ENCODE measurements at regions not wholly inside any gene's neighbourhood (a gene's known extent, or its start where the extent isn't known, plus 50 kb on each side); places are given as distances from the start of the nearest gene placed in this dataset.

DNA sequence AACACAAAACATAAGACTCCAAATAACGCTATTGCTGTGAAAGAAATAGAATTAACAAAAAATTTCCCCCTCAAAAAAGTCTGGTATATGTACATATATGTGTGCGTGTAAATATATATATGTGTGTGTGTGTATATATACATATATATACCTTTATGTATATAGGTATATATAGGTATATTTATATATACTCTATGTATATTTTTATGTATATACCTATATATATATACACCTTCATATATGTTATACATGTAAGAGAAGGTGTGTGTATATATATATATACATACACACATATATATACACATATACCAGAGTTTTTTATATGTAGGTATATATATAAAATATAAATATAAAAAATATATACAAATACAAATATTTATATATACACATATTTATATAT, 199.2 kb downstream of the RAB38 start:
- Histone ChIP-seq H3K4me3 (replicated peaks in 1 of 3) (no peak overlapping the region), H3K27me3 (no peaks in the 10 kb centered on the region), H3K9me3 (no peaks in the 10 kb centered on the region), H3K27ac (no peak overlapping the region), H3K4me1 (no peaks in the 10 kb centered on the region), H3K36me3 (no peaks in the 10 kb centered on the region)
- DNase-seq, result no peak
- intact Hi-C loops (cut with DNase I), result no loop called here
- no peak for TF ChIP-seq POLR2A (IDR thresholded peaks at IDR 0.05)
- TF ChIP-seq, protein P1, sequence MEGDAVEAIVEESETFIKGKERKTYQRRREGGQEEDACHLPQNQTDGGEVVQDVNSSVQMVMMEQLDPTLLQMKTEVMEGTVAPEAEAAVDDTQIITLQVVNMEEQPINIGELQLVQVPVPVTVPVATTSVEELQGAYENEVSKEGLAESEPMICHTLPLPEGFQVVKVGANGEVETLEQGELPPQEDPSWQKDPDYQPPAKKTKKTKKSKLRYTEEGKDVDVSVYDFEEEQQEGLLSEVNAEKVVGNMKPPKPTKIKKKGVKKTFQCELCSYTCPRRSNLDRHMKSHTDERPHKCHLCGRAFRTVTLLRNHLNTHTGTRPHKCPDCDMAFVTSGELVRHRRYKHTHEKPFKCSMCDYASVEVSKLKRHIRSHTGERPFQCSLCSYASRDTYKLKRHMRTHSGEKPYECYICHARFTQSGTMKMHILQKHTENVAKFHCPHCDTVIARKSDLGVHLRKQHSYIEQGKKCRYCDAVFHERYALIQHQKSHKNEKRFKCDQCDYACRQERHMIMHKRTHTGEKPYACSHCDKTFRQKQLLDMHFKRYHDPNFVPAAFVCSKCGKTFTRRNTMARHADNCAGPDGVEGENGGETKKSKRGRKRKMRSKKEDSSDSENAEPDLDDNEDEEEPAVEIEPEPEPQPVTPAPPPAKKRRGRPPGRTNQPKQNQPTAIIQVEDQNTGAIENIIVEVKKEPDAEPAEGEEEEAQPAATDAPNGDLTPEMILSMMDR (IDR thresholded peaks at IDR 0.05), result no peak
- WGBS, 2 donors, result 97 to 98% methylated on average over 2 of the region's 2 CpGs

DNA sequence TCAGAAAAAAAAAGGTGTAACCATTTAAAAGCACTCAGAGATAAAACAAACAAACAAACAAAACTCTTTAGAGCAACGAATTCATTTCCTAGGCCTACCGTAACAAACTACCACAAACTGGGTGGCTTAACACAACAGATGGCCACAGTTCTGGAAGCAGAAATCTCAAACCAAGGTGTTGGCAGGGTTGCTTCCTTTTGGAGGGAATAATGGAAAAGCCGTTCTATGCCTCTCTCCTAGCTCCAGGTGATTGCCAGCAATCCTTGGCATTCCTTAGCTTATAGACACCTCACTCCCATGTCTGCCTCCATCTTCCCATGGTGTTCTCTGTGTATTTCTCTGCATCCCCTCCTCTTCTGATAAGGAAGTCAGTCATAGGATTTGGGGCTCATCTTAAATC, 200.4 kb downstream of the RAB38 start:
- Histone ChIP-seq H3K4me1 (no peaks in the 10 kb centered on the region), H3K27me3 (no peaks in the 10 kb centered on the region), H3K27ac (no peak overlapping the region), H3K36me3 (no peaks in the 10 kb centered on the region), H3K9me3 (no peaks in the 10 kb centered on the region), H3K4me3 (replicated peaks in 1 of 3) (no peak overlapping the region)
- no peak for DNase-seq
- TF ChIP-seq POLR2A (IDR thresholded peaks at IDR 0.05), result no peak
- TF ChIP-seq, protein P1 (IDR thresholded peaks at IDR 0.05), result no peak
- 77 to 83% methylated on average over 3 of the region's 3 CpGs for WGBS, 2 donors
- intact Hi-C loops (cut with DNase I), result no loop called here

DNA sequence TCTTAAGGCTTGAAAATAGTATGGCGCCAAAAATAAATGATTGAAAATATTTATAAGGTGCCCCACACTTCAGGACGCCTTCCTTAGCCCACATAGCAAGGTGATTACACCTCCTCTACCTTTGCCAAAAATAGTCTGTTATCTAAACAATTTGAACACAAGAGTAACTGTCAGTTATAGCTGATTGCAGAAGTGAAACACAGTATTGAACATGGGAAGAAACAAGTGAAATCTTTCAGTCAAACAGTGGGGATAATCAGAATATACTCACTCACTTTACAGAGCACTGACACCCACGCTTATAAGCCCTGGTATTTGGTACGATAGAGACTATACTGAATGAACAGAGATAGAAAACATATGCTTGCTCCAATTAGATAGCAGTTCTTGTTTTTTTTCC, 203.1 kb downstream of the RAB38 start:
- Histone ChIP-seq H3K9me3 (no peaks in the 10 kb centered on the region), H3K4me1 (no peaks in the 10 kb centered on the region), H3K36me3 (no peaks in the 10 kb centered on the region), H3K27me3 (no peaks in the 10 kb centered on the region), H3K27ac (no peak overlapping the region), H3K4me3 (replicated peaks in 1 of 3) (no peak overlapping the region)
- no peak for TF ChIP-seq POLR2A (IDR thresholded peaks at IDR 0.05)
- TF ChIP-seq, protein P1 (IDR thresholded peaks at IDR 0.05), result no peak
- DNase-seq, result no peak
- 80 to 83% methylated on average over 4 of the region's 4 CpGs for WGBS, 2 donors
- intact Hi-C loops (cut with DNase I), result no loop called here

DNA sequence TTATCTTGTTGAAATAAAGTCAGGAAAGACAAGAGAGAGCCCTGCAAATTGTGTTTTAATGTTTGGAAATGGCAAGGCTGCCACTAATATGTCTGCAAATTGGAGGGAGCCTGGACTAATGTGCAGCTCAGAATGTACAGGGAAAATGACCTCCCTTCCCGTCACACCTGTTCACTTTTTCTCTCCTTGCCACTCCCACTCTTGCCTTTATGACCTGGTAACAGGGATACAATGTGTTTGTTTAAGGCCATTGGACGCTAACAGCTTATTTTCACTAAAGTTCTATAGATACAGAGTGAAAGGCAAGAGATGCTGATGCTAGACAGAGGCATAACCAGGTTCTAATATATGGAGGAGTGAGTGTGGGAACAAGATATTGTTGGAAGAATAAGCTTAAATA, 203.9 kb downstream of the RAB38 start:
- Histone ChIP-seq H3K9me3 (no peaks in the 10 kb centered on the region), H3K4me1 (no peaks in the 10 kb centered on the region), H3K27ac (no peak overlapping the region), H3K4me3 (replicated peaks in 1 of 3) (no peak overlapping the region), H3K36me3 (no peaks in the 10 kb centered on the region), H3K27me3 (no peaks in the 10 kb centered on the region)
- WGBS, 2 donors, result 83 to 87% methylated on average over 2 of the region's 2 CpGs
- intact Hi-C loops (cut with DNase I), result no loop called here
- TF ChIP-seq, protein P1 (IDR thresholded peaks at IDR 0.05), result no peak
- no peak for TF ChIP-seq POLR2A (IDR thresholded peaks at IDR 0.05)
- DNase-seq, result no peak

DNA sequence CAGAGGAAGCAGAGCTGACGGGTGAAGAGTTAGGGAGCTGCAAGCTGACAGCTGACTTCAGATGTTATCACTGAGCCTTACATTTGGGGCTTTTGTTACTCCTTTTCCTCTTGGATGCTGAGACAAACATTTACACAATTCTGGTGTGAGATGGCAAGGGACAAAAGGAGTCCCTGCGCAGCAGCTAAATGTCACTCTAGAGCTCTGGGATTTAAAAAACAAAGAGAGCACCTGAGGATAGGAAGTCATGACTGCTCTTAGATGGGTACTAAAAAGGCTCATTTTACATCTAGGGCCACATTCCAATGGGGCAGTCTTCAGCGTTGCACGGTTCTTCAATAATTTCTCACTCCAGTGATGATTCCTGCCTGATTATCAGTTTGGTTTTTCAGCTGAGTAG, 204.5 kb downstream of the RAB38 start:
- no peak for DNase-seq
- Histone ChIP-seq H3K4me3 (replicated peaks in 1 of 3) (no peak overlapping the region), H3K27me3 (no peaks in the 10 kb centered on the region), H3K4me1 (no peaks in the 10 kb centered on the region), H3K36me3 (no peaks in the 10 kb centered on the region), H3K27ac (no peak overlapping the region), H3K9me3 (no peaks in the 10 kb centered on the region)
- intact Hi-C loops (cut with DNase I), result no loop called here
- no peak for TF ChIP-seq POLR2A (IDR thresholded peaks at IDR 0.05)
- TF ChIP-seq, protein P1 (IDR thresholded peaks at IDR 0.05), result no peak
- WGBS, 2 donors, result 66 to 72% methylated on average over 4 of the region's 4 CpGs
